GM12878 (cell line): ENCODE measurements at regions not wholly inside any gene's neighbourhood (a gene's known extent, or its start where the extent isn't known, plus 50 kb on each side); places are given as distances from the start of the nearest gene placed in this dataset.

ENCODE experiments used
- ATAC-seq: fragments of 200-7000 bp; cut with Tn5 transposase; 3 replicates; pipeline ENCODE4 v1.9.1; 2020; ENCODE audit warnings: mild to moderate bottlenecking, moderate library complexity
- BruUV-seq: library from RNA; stranded (reverse); fragments of 400-500 nt; replicated peaks from 2 replicates; lab custom pipeline; 2021; lab: Mats Ljungman, UMichigan
- CTCF ChIA-PET: fragments of 300-600 bp; sonication (Branson Sonifier 250); formaldehyde crosslinking; extraction: SDS; loops from one replicate; lab custom pipeline; 2021; ENCODE audit warnings: inconsistent platforms; lab: Yijun Ruan, JAX
- POLR2A ChIA-PET: fragments of 350-600 bp; formaldehyde crosslinking; extraction: SDS; loops from one replicate; lab custom pipeline; 2021; ENCODE audit warnings: inconsistent platforms; lab: Charles Lee
- RAD21 ChIA-PET: fragments of 300-600 bp; sonication (Branson Sonifier 250); formaldehyde crosslinking; loops from one replicate; lab custom pipeline; 2023; ENCODE audit warnings: antibody characterized with exemption; ENCODE audit not compliant: unreplicated experiment; lab: Charles Lee
- SMC1A ChIA-PET: fragments of 300-600 bp; sonication (Branson Sonifier 250); formaldehyde crosslinking; loops from one replicate; lab custom pipeline; 2023; ENCODE audit not compliant: unreplicated experiment, uncharacterized antibody; lab: Charles Lee
- DNase-seq: peaks from one replicate; pipeline ENCODE4 v3.0.0-alpha.2; 2011; ENCODE audit warnings: low read depth, low spot score
- FAIRE-seq: peaks from 3 replicates; lab custom pipeline; 2011; peaks lifted over from hg19 to GRCh38; lab: Jason Lieb, UNC
- H2AFZ ChIP-seq: 2 replicates; pipeline ENCODE4 v1.6.0; 2011; ENCODE audit warnings: low read depth, low read length, control low read depth; ENCODE audit not compliant: control insufficient read depth
- H3K27ac ChIP-seq: 2 replicates; pipeline ENCODE4 v1.5.1; 2011; ENCODE audit warnings: control low read depth; ENCODE audit not compliant: control insufficient read depth, insufficient read depth
- H3K27me3 ChIP-seq, 2 experiments: replicated peaks in 1 of 2; 2 replicates each; pipeline versions ENCODE4 v1.6.0 to v1.6.1; 2011; ENCODE audit warnings: low read length in 1 of 2; ENCODE audit not compliant: control insufficient read depth in 2 of 2, insufficient read depth in 2 of 2
- H3K36me3 ChIP-seq, 2 experiments: 2 replicates each; pipeline ENCODE4 v1.5.1; 2011; ENCODE audit warnings: low read length in 1 of 2; ENCODE audit not compliant: control insufficient read depth in 2 of 2, insufficient read depth in 2 of 2
- H3K4me1 ChIP-seq: 2 replicates; pipeline ENCODE4 v1.6.1; 2011; ENCODE audit warnings: mild to moderate bottlenecking, low read length, moderate library complexity, mixed read lengths; ENCODE audit not compliant: control insufficient read depth, insufficient read depth
- H3K4me2 ChIP-seq: 2 replicates; pipeline ENCODE4 v1.6.0; 2011; ENCODE audit warnings: control low read depth; ENCODE audit not compliant: control insufficient read depth, insufficient read depth
- H3K4me3 ChIP-seq: fragments of 200-600 bp; sonication (generic); 2 replicates; pipeline ENCODE4 v1.5.1; 2016
- H3K79me2 ChIP-seq: 2 replicates; pipeline ENCODE4 v1.6.0; 2011; ENCODE audit warnings: low read length; ENCODE audit not compliant: control insufficient read depth, insufficient read depth
- H3K9ac ChIP-seq: 2 replicates; pipeline ENCODE4 v1.8.0; 2011; ENCODE audit warnings: low read length, control low read depth, mixed read lengths; ENCODE audit not compliant: control insufficient read depth, insufficient read depth
- H3K9me3 ChIP-seq: replicated peaks from 3 replicates; pipeline ENCODE4 v1.5.1; 2011; ENCODE audit warnings: mild to moderate bottlenecking, low read length; ENCODE audit not compliant: control insufficient read depth, insufficient read depth
- H4K20me1 ChIP-seq: 2 replicates; pipeline ENCODE4 v1.6.0; 2011; ENCODE audit not compliant: control insufficient read depth, insufficient read depth
- CBFB ChIP-seq: IDR thresholded peaks from 2 replicates; pipeline ENCODE4 v1.6.1; 2016; ENCODE audit warnings: antibody characterized with exemption, low read depth
- CHD2 ChIP-seq: IDR thresholded peaks from 2 replicates; pipeline ENCODE4 v1.6.1; 2011; ENCODE audit warnings: low read depth, low read length, improper control_type of control experiment, borderline replicate concordance
- EGR1 ChIP-seq, 2 experiments: IDR thresholded peaks; 1 replicate in 1 of 2; 2 replicates in 1 of 2; pipeline ENCODE4 v1.6.1; 2011 to 2012; ENCODE audit warnings: low read depth in 2 of 2, low read length in 2 of 2, borderline replicate concordance in 1 of 2, mild to moderate bottlenecking in 1 of 2, moderate library complexity in 1 of 2
- ETV6 ChIP-seq, 2 experiments: fragments of 450-650 bp in 1 of 2; IDR thresholded peaks in 1 of 2; conservative IDR thresholded peaks in 1 of 2; 2 replicates each; pipeline ENCODE4 v1.6.1; 2014; ENCODE audit warnings: antibody characterized with exemption in 1 of 2, borderline replicate concordance in 1 of 2, low read depth in 1 of 2, mild to moderate bottlenecking in 1 of 2, moderate library complexity in 1 of 2
- HDAC6 ChIP-seq: fragments of 200-600 bp; sonication (generic); IDR thresholded peaks from one replicate; pipeline ENCODE4 v1.8.0; 2017; ENCODE audit warnings: antibody characterized with exemption; ENCODE audit not compliant: unreplicated experiment
- KAT2A ChIP-seq: conservative IDR thresholded peaks from 2 replicates; pipeline ENCODE4 v1.6.1; 2011; ENCODE audit warnings: low read depth, low read length; ENCODE audit not compliant: control insufficient read depth
- NR2F1 ChIP-seq: fragments of 450-650 bp; conservative IDR thresholded peaks from 2 replicates; pipeline ENCODE4 v1.6.1; 2017; ENCODE audit warnings: mild to moderate bottlenecking
- POLR2AphosphoS2 ChIP-seq: IDR thresholded peaks from 2 replicates; pipeline ENCODE4 v1.6.1; 2011; ENCODE audit warnings: low read depth, mild to moderate bottlenecking, low read length, improper control_type of control experiment, moderate library complexity
- POU2F2 ChIP-seq: IDR thresholded peaks from 3 replicates; pipeline ENCODE4 v1.6.1; 2011; ENCODE audit warnings: low read depth, mild to moderate bottlenecking, low read length, borderline replicate concordance
- PRDM15 ChIP-seq: fragments of 450-650 bp; formaldehyde crosslinking; IDR thresholded peaks from 2 replicates; pipeline ENCODE4 v1.4.0; 2020; ENCODE audit warnings: mild to moderate bottlenecking, moderate library complexity
- SMC3 ChIP-seq: IDR thresholded peaks from 2 replicates; pipeline ENCODE4 v1.6.1; 2011; ENCODE audit warnings: low read length, improper control_type of control experiment, borderline replicate concordance
- USF1 ChIP-seq: IDR thresholded peaks from 2 replicates; pipeline ENCODE4 v1.6.1; 2011; ENCODE audit warnings: borderline replicate concordance, low read depth, mild to moderate bottlenecking, moderate library complexity, mixed read lengths, low read length; ENCODE audit not compliant: insufficient read depth; ENCODE audit errors: extremely low read length
- WGBS: methylation state at CpG from one replicate; pipeline ENCODE4 v1.1.6; 2016; ENCODE audit warnings: low lambda C conversion rate; ENCODE audit not compliant: insufficient replicate concordance, insufficient coverage; ENCODE audit errors: missing lambda C conversion rate; 5-methylcytosine and 5-hydroxymethylcytosine counted together
- in situ Hi-C: fragments of 300-500 bp; cut with MboI; formaldehyde crosslinking; loops from 9 replicates; pipeline ENCODE4 v1.14.3; 2018; ENCODE audit warnings: mixed read lengths
- intact Hi-C: fragments of 100-400 bp; cut with micrococcal nuclease; formaldehyde crosslinking; loops from one replicate; pipeline ENCODE4 v1.14.2; 2022; ENCODE audit not compliant: unreplicated experiment
- TF ChIP-seq, protein P1 (sequence below): fragments of 450-650 bp; IDR thresholded peaks from 2 replicates; pipeline ENCODE4 v1.6.1; 2017; ENCODE audit warnings: antibody characterized with exemption, mild to moderate bottlenecking, moderate library complexity
- TF ChIP-seq, protein P2 (sequence below): IDR thresholded peaks from 2 replicates; pipeline ENCODE4 v1.6.1; 2011; ENCODE audit warnings: low read depth, low read length, improper control_type of control experiment, borderline replicate concordance

DNA sequence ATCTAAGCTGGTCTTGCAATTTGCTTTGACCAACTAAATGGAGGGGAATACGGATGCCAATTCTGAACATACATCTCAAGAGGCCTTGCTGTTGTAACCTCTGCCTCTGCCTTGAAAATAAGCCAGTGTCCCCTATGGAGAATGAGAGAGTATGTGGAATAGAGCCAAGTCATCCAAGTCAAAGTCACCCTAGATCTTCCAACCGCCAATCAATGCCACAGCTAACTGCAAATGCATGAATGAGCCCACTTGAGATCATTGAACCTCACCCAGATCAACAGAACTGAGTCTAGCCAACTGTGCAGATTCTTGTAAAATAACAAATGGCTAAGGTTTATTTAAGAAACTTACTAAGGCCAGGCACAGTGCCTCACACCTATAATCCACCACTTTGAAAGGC, 139.8 kb upstream of the TANK start:
- Histone ChIP-seq H3K9me3 (no peaks in the 10 kb centered on the region), H4K20me1 (no peaks in the 10 kb centered on the region), H3K4me3 (no peak overlapping the region), H3K79me2 (no peaks in the 10 kb centered on the region), H3K9ac (no peak overlapping the region), H3K27ac (no peak overlapping the region), H3K36me3 (no peaks in the 10 kb centered on the region), H3K4me1 (no peaks in the 10 kb centered on the region), H2AFZ (no peak overlapping the region), H3K4me2 (no peak overlapping the region), H3K27me3 (no peaks in the 10 kb centered on the region)
- WGBS, result 39% methylated on average over 2 of the region's 2 CpGs
- SMC1A ChIA-PET, result interaction anchor here (0.9 to 1.5 kb wide), 3 partner anchors 15 to 43 kb away, joined by 3 to 4 read pairs (median 3); no protein-coding TSS in a partner anchor
- ATAC-seq (no peak), DNase-seq (no peak), FAIRE-seq (no peak)
- CTCF ChIA-PET, result interaction anchor here (0.8 to 1.0 kb wide), 3 partner anchors 15 to 202 kb away, joined by 3 to 6 read pairs (median 4); no protein-coding TSS in a partner anchor
- POLR2A ChIA-PET, result no interaction called here
- in situ Hi-C loops (no loop called here), intact Hi-C loops (no loop called here)
- RAD21 ChIA-PET, result no interaction called here
- no TSS peak for BruUV-seq
- no peak for TF ChIP-seq HDAC6
- TF ChIP-seq CHD2, result no peak
- TF ChIP-seq USF1, result no peak
- TF ChIP-seq POLR2AphosphoS2, result no peak
- no peak for TF ChIP-seq CBFB
- TF ChIP-seq, protein P1, sequence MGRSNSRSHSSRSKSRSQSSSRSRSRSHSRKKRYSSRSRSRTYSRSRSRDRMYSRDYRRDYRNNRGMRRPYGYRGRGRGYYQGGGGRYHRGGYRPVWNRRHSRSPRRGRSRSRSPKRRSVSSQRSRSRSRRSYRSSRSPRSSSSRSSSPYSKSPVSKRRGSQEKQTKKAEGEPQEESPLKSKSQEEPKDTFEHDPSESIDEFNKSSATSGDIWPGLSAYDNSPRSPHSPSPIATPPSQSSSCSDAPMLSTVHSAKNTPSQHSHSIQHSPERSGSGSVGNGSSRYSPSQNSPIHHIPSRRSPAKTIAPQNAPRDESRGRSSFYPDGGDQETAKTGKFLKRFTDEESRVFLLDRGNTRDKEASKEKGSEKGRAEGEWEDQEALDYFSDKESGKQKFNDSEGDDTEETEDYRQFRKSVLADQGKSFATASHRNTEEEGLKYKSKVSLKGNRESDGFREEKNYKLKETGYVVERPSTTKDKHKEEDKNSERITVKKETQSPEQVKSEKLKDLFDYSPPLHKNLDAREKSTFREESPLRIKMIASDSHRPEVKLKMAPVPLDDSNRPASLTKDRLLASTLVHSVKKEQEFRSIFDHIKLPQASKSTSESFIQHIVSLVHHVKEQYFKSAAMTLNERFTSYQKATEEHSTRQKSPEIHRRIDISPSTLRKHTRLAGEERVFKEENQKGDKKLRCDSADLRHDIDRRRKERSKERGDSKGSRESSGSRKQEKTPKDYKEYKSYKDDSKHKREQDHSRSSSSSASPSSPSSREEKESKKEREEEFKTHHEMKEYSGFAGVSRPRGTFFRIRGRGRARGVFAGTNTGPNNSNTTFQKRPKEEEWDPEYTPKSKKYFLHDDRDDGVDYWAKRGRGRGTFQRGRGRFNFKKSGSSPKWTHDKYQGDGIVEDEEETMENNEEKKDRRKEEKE, result no peak
- TF ChIP-seq SMC3, result no peak
- TF ChIP-seq PRDM15 (CRISPR knock-in tag), result no peak
- no peak for TF ChIP-seq NR2F1
- TF ChIP-seq, protein P2, sequence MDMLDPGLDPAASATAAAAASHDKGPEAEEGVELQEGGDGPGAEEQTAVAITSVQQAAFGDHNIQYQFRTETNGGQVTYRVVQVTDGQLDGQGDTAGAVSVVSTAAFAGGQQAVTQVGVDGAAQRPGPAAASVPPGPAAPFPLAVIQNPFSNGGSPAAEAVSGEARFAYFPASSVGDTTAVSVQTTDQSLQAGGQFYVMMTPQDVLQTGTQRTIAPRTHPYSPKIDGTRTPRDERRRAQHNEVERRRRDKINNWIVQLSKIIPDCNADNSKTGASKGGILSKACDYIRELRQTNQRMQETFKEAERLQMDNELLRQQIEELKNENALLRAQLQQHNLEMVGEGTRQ, result no peak
- no peak for TF ChIP-seq KAT2A
- no peak for TF ChIP-seq EGR1 (IDR thresholded peaks at IDR 0.05; ENCODE audit: borderline replicate concordance in 1 of 2, low read depth in 2 of 2, low read length in 2 of 2)
- TF ChIP-seq POU2F2, result no peak
- no peak for TF ChIP-seq ETV6 (conservative IDR thresholded peaks at IDR 0.05 in 1 of 2, IDR thresholded peaks at IDR 0.05 in 1 of 2; ENCODE audit: borderline replicate concordance in 1 of 2, low read depth in 1 of 2)
